HG02642 (cell line): ENCODE measurements at regions not wholly inside any gene's neighbourhood (a gene's known extent, or its start where the extent isn't known, plus 50 kb on each side); places are given as distances from the start of the nearest gene placed in this dataset.
"Not testable (repeated sequence)": the region's sequence is repeated elsewhere in the genome, so short reads cannot be mapped to it uniquely, and the experiment has no call there.

ENCODE experiments used
- ATAC-seq: cut with Tn5 transposase; IDR thresholded peaks from one replicate; pipeline ENCODE4 v1.9.1; 2021; ENCODE audit warnings: mild to moderate bottlenecking; ENCODE audit not compliant: unreplicated experiment, poor library complexity

GRCh38 chr14:105633596-105633995 lies 107.2 kb downstream of the TMEM121 start:
- ATAC-seq: not testable (repeated sequence)

DNA sequence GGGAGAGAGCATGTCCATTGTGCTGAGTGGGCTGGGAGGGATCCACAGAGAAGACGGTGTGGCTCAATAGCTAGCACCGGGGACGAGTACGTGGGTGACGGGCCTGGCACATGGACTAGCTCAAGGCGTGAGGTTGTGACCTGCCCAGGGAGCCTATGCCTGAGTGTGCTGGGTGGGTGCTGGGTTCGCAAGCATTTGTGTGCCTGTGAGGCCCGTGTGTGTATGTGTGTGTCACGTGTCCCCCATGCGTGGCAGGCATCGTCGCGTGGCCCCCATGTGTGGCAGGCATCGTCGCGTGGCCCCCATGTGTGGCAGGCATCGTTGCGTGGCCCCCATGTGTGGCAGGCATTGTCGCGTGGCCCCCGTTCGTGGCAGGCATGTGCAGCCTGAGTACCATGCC lies 109.2 kb downstream of the TMEM121 start:
- no peak for ATAC-seq

DNA sequence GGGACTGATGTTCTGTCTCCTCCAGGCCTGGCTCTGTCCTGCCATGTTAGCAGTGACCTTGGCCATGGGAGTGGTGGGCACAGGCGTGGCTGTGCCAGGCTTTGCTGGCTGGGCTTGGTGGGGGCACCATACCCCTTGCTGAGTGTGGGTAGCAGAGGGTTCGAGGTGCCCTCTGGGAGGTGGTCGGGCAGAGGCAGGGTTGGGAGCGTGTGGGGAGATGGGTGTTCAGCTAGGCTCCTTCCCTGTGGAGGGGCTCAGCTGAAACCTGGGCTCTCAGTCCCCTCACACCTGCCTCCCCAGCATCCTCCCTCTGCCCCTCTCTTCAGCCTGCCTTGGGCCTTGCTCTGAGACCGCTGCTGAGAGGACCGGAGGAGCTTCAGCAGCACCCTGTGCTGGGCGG lies 109.6 kb downstream of the TMEM121 start:
- ATAC-seq: not testable (repeated sequence)

DNA sequence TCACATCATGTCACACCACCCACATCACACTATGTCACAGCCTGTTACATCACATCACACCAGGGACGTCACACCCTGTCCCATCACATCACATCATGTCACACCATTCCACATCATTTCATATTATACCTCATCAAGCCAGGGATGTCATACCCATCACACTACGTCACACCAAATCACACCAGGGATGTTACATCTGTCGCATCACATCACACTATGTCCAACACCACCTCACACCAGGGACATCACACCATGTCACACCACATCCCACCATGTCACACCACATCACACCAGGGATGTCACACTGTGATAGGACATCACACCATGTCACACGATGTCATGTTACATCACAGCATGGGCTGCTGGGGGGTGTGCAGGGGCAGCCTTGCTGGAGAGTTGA lies 110.6 kb downstream of the TMEM121 start:
- no peak for ATAC-seq

DNA sequence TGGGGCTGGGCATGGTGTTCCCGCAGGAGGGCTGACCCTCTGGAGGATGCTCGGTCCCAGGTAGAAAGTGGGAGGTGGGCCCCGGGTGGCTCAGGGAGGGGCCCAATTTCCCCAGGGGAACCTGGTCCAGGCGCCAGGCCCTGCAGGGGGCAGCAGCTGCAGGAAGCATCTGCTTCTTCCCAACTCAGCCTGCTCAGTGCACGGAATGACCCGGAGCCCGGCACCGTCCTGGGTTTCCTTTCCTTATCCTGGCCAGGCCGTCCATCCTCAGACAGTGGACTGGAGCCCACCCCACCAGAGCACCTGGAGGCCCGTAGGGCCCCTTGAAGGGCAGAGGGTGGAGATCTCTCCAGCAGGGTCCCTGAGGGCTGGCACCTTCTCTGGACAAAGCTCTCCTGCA lies 111.0 kb downstream of the TMEM121 start:
- not testable (repeated sequence) for ATAC-seq

DNA sequence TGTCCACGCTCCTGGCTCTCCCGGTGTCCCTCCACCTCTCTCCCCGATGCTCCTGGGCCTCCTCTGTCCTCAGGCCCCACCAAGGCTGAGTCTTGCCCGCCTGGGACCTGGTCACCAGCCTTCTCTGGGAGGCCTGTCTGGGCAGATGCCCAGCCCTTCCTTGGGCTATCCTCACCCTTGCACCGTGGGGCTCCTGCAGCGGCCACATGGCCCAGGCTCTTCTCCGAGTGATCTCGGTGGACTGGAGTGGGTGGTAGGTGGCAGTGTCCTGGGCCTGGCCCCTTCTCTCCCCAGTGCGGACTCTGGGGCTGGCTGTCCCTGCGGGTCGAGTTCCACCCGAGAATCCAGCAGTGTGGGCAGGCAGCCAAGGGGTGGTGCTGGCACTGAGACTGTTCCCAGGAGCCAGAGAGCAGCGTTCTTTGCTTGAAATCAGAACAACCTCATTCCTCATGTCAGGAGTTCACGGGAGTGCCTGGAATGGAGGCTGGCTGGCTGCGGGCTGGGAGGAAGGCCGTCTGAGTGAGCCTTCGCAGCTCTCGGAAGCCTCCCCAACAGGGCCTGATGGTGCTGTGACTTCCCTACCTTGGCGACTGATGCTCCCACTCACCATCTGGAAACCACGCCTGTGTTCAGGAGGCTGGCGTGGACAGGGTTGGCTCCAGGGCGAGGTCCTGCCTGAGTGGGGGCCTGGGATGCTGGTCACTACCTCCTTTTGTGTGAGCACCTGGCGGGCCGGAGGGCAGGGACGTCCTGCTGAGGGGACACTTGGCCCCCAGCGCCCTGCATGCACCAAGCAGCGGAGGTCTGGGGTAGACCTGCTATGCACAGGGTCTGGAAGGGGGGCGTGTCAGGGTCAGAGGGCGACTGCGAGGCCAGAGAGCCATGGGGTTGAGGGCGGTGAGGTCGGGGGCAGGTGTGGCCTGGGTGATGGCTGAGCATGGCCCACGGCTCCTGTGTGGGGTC lies 113.9 kb downstream of the TMEM121 start:
- ATAC-seq: not testable (repeated sequence)

- ATAC-seq: no peak
Observed at GRCh38 chr14:105641075-105641937, 114.9 kb downstream of the TMEM121 start.

GRCh38 chr14:105641951-105642350 lies 115.6 kb downstream of the TMEM121 start:
- not testable (repeated sequence) for ATAC-seq

GRCh38 chr14:105642486-105642885 lies 116.1 kb downstream of the TMEM121 start:
- not testable (repeated sequence) for ATAC-seq

GRCh38 chr14:105643406-105644052 lies 117.1 kb downstream of the TMEM121 start:
- not testable (repeated sequence) for ATAC-seq

- not testable (repeated sequence) for ATAC-seq
Observed at GRCh38 chr14:105644053-105644435, 117.7 kb downstream of the TMEM121 start.

- ATAC-seq: not testable (repeated sequence)
Observed at GRCh38 chr14:105644457-105644856, 118.1 kb downstream of the TMEM121 start.

DNA sequence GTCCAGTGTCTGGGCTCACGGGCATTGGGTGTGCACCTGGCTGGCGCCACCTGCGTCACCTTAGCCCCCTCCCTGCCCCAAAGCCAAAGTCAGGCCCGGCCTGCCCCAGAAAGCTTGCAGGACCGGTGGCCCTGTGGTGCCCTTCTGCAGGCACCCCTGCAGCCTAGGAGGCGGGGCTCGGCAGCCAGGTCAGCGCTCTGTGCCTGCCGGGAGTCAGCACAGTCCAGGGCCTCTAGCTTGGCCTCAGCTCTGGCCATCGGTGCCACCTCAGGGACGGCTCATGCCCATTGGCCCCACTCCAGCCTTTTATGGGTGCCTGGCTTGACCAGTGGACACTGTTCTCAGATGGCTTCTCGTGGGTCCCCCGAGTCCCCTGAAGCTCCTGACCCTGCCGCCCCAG lies 118.5 kb downstream of the TMEM121 start:
- ATAC-seq: not testable (repeated sequence)

DNA sequence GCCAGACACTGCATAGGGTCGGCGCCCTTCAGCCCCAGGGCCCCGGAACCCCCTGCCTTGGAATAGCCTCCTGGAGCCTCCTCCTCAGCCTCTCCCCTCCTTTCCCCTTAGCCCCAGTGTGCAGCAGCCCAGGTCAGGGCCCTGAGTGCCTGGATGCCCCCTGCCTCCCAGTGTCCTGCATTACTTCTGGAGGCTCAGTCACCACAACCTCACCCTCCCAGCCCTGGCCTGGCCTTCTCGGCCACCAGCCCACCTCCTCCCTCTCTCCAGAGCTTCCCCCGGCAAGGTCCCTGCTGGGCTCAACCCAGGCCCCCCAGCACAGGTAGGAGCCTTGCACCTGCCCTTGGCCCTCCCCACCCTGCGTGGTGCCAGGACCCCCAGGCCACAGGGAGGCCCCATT lies 119.0 kb downstream of the TMEM121 start:
- ATAC-seq: not testable (repeated sequence)

- ATAC-seq: no peak
Observed at GRCh38 chr14:105646175-105646574, 119.8 kb downstream of the TMEM121 start.

DNA sequence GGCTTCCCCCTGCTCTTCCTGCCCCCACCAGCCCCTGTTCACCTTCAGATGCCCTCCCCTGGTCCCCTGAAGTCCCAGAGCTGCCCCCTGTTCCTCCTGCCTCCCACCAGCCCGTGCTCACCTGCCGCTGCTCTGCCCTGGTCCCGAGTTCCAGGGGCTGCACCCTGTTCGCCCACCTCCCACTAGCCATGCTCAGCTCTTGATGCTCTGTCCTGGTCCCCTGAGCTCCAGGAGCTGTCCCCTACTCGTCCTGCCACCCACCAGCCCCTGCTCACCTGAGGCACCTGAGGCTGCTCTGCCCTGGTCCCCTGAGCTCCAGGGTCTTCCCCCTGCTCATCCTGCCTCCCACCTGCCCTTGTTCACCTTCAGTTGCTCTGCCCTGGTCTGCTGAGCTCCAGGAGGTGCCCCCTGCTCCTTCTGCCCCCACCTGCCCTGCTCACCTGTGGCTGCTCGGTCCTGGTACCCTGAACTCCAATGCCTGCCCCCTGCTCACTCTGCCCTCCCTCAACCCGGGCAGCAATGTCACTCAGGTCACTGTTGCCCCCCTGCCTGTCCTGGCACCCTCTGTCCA lies 120.4 kb downstream of the TMEM121 start:
- not testable (repeated sequence) for ATAC-seq

DNA sequence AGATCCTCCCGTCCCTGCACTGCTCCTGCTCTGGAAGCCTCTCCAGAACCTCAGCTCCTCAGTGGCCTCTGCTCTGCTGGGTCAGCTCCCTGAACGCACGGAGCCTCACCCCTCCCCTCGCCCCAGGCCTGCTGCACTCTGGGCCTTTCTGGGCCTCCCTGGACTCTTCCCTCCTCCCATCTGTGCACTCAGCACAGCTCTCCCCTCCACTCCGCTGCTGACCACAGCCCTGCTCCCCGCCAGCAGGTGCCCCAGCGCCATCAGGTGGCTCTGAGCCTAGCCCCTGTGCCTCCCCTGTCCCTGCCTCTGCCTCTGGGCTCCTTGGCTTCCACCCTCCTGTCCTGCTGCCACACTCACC lies 121.0 kb downstream of the TMEM121 start:
- not testable (repeated sequence) for ATAC-seq

- ATAC-seq: peak; percentile 56
Observed at GRCh38 chr14:105647784-105648608, 121.6 kb downstream of the TMEM121 start.
